Mucosa of descending colon (tissue), 3 donors: ENCODE measurements at regions not wholly inside any gene's neighbourhood (a gene's known extent, or its start where the extent isn't known, plus 50 kb on each side); places are given as distances from the start of the nearest gene placed in this dataset.
A peak's percentile ranks its signal among the peaks of the same experiment; 100 is the strongest.

ENCODE experiments used
- ATAC-seq: fragments of 200-7000 bp; cut with Tn5 transposase; one replicate; pipeline ENCODE4 v1.9.1; 2020; ENCODE audit warnings: mild to moderate bottlenecking, moderate library complexity
- DNase-seq, 3 donors: peaks; one replicate each; pipeline ENCODE4 v3.0.0-alpha.2; 2020
- H3K36me3 ChIP-seq: fragments of 200-600 bp; one replicate; pipeline ENCODE4 v1.8.0; 2021; ENCODE audit warnings: low read depth, mild to moderate bottlenecking
- H3K4me1 ChIP-seq: fragments of 200-600 bp; one replicate; pipeline ENCODE4 v1.8.0; 2021; ENCODE audit warnings: low read depth, mild to moderate bottlenecking
- H3K4me3 ChIP-seq: fragments of 200-600 bp; one replicate; pipeline ENCODE4 v1.8.0; 2021; ENCODE audit warnings: mild to moderate bottlenecking
- H3K9me3 ChIP-seq: fragments of 200-600 bp; one replicate; pipeline ENCODE4 v1.8.0; 2021; ENCODE audit warnings: mild to moderate bottlenecking
- CTCF ChIP-seq: fragments of 200-600 bp; IDR thresholded peaks from one replicate; pipeline ENCODE4 v1.8.0; 2022; ENCODE audit warnings: antibody characterized with exemption, mild to moderate bottlenecking
- intact Hi-C, 2 donors: fragments of 100-400 bp; cut with DNase I in 1 of 2; cut with micrococcal nuclease in 1 of 2; formaldehyde crosslinking; loops; one replicate each; pipeline versions ENCODE4 v1.11.0 to v1.11.1; 2022; cut with DNase I, micrococcal nuclease
- donor health status: DM: no; HTN: no; CAD: no; lungs with moderate emphysema.
- donor health status: DM: no; HTN: no; CAD: no.
- donor health status: DM: no; HTN: yes; CAD: no.

GRCh38 chr12:91582811-91583210, 400.2 kb upstream of the DCN start:
- no peak for DNase-seq
- ATAC-seq, result no peak
- intact Hi-C loops, result no loop called here

GRCh38 chr12:91579516-91580263, 397.1 kb upstream of the DCN start:
- H3K4me3 ChIP-seq, result no peak overlapping the region
- TF ChIP-seq CTCF, result no peak
- no peaks in the 10 kb centered on the region for H3K9me3 ChIP-seq
- DNase-seq (no peak), ATAC-seq (no peak)
- no peaks in the 10 kb centered on the region for H3K36me3 ChIP-seq
- intact Hi-C loops, result loop anchor here in 1 of 2 donors (10.0 kb wide), 1 partner anchor 985 kb away; no protein-coding TSS in a partner anchor
- no peaks in the 10 kb centered on the region for H3K4me1 ChIP-seq

More at GRCh38 chr12:91582811-91583210, 400.2 kb upstream of the DCN start:
- TF ChIP-seq CTCF, result no peak
- no peak overlapping the region for H3K4me3 ChIP-seq
- H3K9me3 ChIP-seq, result no peaks in the 10 kb centered on the region
- H3K36me3 ChIP-seq, result no peaks in the 10 kb centered on the region
- H3K4me1 ChIP-seq, result no peaks in the 10 kb centered on the region

GRCh38 chr12:91577586-91578539, 395.2 kb upstream of the DCN start:
- TF ChIP-seq CTCF, result peak; percentile 30
- no peak for DNase-seq
- Histone ChIP-seq H3K9me3 (no peaks in the 10 kb centered on the region), H3K36me3 (no peaks in the 10 kb centered on the region), H3K4me1 (no peaks in the 10 kb centered on the region), H3K4me3 (no peak overlapping the region)
- ATAC-seq, result peak; percentile 62
- intact Hi-C loops, result loop anchor here in 1 of 2 donors (10.0 kb wide), 1 partner anchor 987 kb away; no protein-coding TSS in a partner anchor

- DNase-seq, result no peak
- H3K36me3 ChIP-seq, result no peaks in the 10 kb centered on the region
- H3K4me3 ChIP-seq, result no peak overlapping the region
- no peaks in the 10 kb centered on the region for H3K4me1 ChIP-seq
- no peak for TF ChIP-seq CTCF
- intact Hi-C loops, result loop anchor here in 1 of 2 donors (10.0 kb wide), 1 partner anchor 988 kb away; no protein-coding TSS in a partner anchor
- no peaks in the 10 kb centered on the region for H3K9me3 ChIP-seq
- ATAC-seq, result no peak
These were observed 393.8 kb upstream of the DCN start for GRCh38 chr12:91576432-91576831.

GRCh38 chr12:91575630-91576029, 393.0 kb upstream of the DCN start:
- intact Hi-C loops, result loop anchor here in 1 of 2 donors (10.0 kb wide), 1 partner anchor 989 kb away; no protein-coding TSS in a partner anchor
- no peak overlapping the region for H3K4me3 ChIP-seq
- ATAC-seq (no peak), DNase-seq (no peak)
- H3K9me3 ChIP-seq, result no peaks in the 10 kb centered on the region
- no peaks in the 10 kb centered on the region for H3K36me3 ChIP-seq
- no peaks in the 10 kb centered on the region for H3K4me1 ChIP-seq
- no peak for TF ChIP-seq CTCF
